Posterior cingulate gyrus (tissue), 11 donors: ENCODE measurements at regions not wholly inside any gene's neighbourhood (a gene's known extent, or its start where the extent isn't known, plus 50 kb on each side); places are given as distances from the start of the nearest gene placed in this dataset.
"Not testable (repeated sequence)": the region's sequence is repeated elsewhere in the genome, so short reads cannot be mapped to it uniquely, and the experiment has no call there.

Experiments used
- DNase-seq, 10 donors: peaks; one replicate each; pipeline versions ENCODE4 v3.0.0 to v3.0.0-alpha.2; 2020 to 2021; ENCODE audit warnings: mixed read lengths in 3 of 10
- intact Hi-C: fragments of 100-400 bp; cut with DNase I; formaldehyde crosslinking; loops from one replicate; pipeline ENCODE4 v1.15.1; 2023

GRCh38 chr1:145191272-145191675, 50.7 kb downstream of the PPIAL4D start:
- intact Hi-C loops, DNase-seq: not testable (repeated sequence)

- DNase-seq, intact Hi-C loops: not testable (repeated sequence)
Measured at GRCh38 chr1:145189543-145190030, 52.4 kb downstream of the PPIAL4D start.

- peak in 1 of 10 donors; percentile 4 for DNase-seq
- intact Hi-C loops = not testable (repeated sequence)
Measured at GRCh38 chr1:145188869-145189542, 53.0 kb downstream of the PPIAL4D start.

- intact Hi-C loops = not testable (repeated sequence)
Measured at GRCh38 chr1:145182606-145183413, 59.2 kb downstream of the PPIAL4D start.

GRCh38 chr1:145176285-145176925, 65.6 kb downstream of the PPIAL4D start:
- peak in 1 of 10 donors; percentile 5 for DNase-seq
- intact Hi-C loops = not testable (repeated sequence)

More at GRCh38 chr1:145182606-145183413, 59.2 kb downstream of the PPIAL4D start:
- DNase-seq = not testable (repeated sequence)

- intact Hi-C loops, DNase-seq: not testable (repeated sequence)
Measured at GRCh38 chr1:145174377-145174776, 67.6 kb downstream of the PPIAL4D start.

- intact Hi-C loops = not testable (repeated sequence)
- peak in 1 of 10 donors; percentile 42 for DNase-seq
Measured at GRCh38 chr1:145168220-145168848, 72.6 kb downstream of the FAM72D start.

GRCh38 chr1:145164360-145164759, 68.6 kb downstream of the FAM72D start:
- intact Hi-C loops, DNase-seq: not testable (repeated sequence)
